NT2/D1 (cell line): ENCODE measurements at regions not wholly inside any gene's neighbourhood (a gene's known extent, or its start where the extent isn't known, plus 50 kb on each side); places are given as distances from the start of the nearest gene placed in this dataset.

Source experiments
- DNase-seq: peaks from one replicate; pipeline ENCODE4 v3.0.0-alpha.2; 2011; ENCODE audit warnings: low read depth, low spot score
- H3K27me3 ChIP-seq: 2 replicates; pipeline ENCODE4 v1.6.0; 2011; ENCODE audit warnings: mild to moderate bottlenecking; ENCODE audit not compliant: insufficient read length, insufficient read depth
- H3K36me3 ChIP-seq: 2 replicates; pipeline ENCODE4 v1.6.1; 2011; ENCODE audit warnings: mild to moderate bottlenecking, low read length, mixed read lengths; ENCODE audit not compliant: insufficient read depth, insufficient read length
- H3K4me1 ChIP-seq: 2 replicates; pipeline ENCODE4 v1.5.1; 2011; ENCODE audit not compliant: insufficient read depth, insufficient read length
- H3K4me3 ChIP-seq: 2 replicates; pipeline ENCODE4 v1.5.1; 2011; ENCODE audit warnings: low read depth; ENCODE audit not compliant: insufficient read length
- H3K9ac ChIP-seq: 2 replicates; pipeline ENCODE4 v1.6.0; 2011; ENCODE audit warnings: low read depth; ENCODE audit not compliant: insufficient read length
- H3K9me3 ChIP-seq: 2 replicates; pipeline ENCODE4 v1.5.1; 2011; ENCODE audit warnings: mild to moderate bottlenecking, low read length; ENCODE audit not compliant: insufficient read depth
- SUZ12 ChIP-seq: IDR thresholded peaks from 2 replicates; pipeline ENCODE4 v1.6.1; 2011; ENCODE audit not compliant: insufficient read length, insufficient read depth; ENCODE audit errors: extremely low read depth
- YY1 ChIP-seq: IDR thresholded peaks from 2 replicates; pipeline ENCODE4 v1.6.1; 2011; ENCODE audit not compliant: insufficient read length, insufficient read depth
- ZNF274 ChIP-seq: IDR thresholded peaks from 2 replicates; pipeline ENCODE4 v1.6.1; 2011; ENCODE audit warnings: mild to moderate bottlenecking, low read depth, low read length

- Histone ChIP-seq H3K9ac (no peak overlapping the region), H3K4me3 (no peak overlapping the region), H3K36me3 (no peaks in the 10 kb centered on the region), H3K9me3 (no peaks in the 10 kb centered on the region), H3K27me3 (no peaks in the 10 kb centered on the region), H3K4me1 (peaks cover 5% of the 10 kb centered on the region)
- no peak for DNase-seq
- TF ChIP-seq ZNF274 = no peak
- no peak for TF ChIP-seq YY1
- no peak for TF ChIP-seq SUZ12
Observed at GRCh38 chr22:48354096-48354495, 1473.6 kb downstream of the BRD1 start.

- H3K9ac ChIP-seq = no peak overlapping the region
- no peak overlapping the region for H3K4me3 ChIP-seq
- DNase-seq = no peak
- no peak for TF ChIP-seq YY1
- no peak for TF ChIP-seq ZNF274
- no peak for TF ChIP-seq SUZ12
- peaks cover 5% of the 10 kb centered on the region for H3K4me1 ChIP-seq
- no peaks in the 10 kb centered on the region for H3K27me3 ChIP-seq
- H3K36me3 ChIP-seq = no peaks in the 10 kb centered on the region
- H3K9me3 ChIP-seq = no peaks in the 10 kb centered on the region
Observed at GRCh38 chr22:48353116-48353947, 1474.3 kb downstream of the BRD1 start.

- DNase-seq = no peak
- Histone ChIP-seq H3K36me3 (no peaks in the 10 kb centered on the region), H3K9me3 (no peaks in the 10 kb centered on the region), H3K9ac (no peak overlapping the region), H3K4me1 (peaks cover 3% of the 10 kb centered on the region), H3K27me3 (no peaks in the 10 kb centered on the region), H3K4me3 (no peak overlapping the region)
- no peak for TF ChIP-seq SUZ12
- TF ChIP-seq ZNF274 = no peak
- no peak for TF ChIP-seq YY1
Observed at GRCh38 chr22:48352086-48352911, 1475.4 kb downstream of the BRD1 start.

GRCh38 chr22:48351376-48352085, 1476.1 kb downstream of the BRD1 start:
- no peak for DNase-seq
- TF ChIP-seq YY1 = no peak
- TF ChIP-seq ZNF274 = no peak
- TF ChIP-seq SUZ12 = no peak
- Histone ChIP-seq H3K27me3 (no peaks in the 10 kb centered on the region), H3K4me3 (no peak overlapping the region), H3K36me3 (no peaks in the 10 kb centered on the region), H3K9ac (no peak overlapping the region), H3K4me1 (peaks cover 3% of the 10 kb centered on the region), H3K9me3 (no peaks in the 10 kb centered on the region)

- Histone ChIP-seq H3K4me3 (no peak overlapping the region), H3K9me3 (no peaks in the 10 kb centered on the region), H3K27me3 (no peaks in the 10 kb centered on the region), H3K4me1 (peaks cover 3% of the 10 kb centered on the region), H3K36me3 (no peaks in the 10 kb centered on the region), H3K9ac (no peak overlapping the region)
- TF ChIP-seq SUZ12 (no peak), ZNF274 (no peak), YY1 (no peak)
- no peak for DNase-seq
Observed at GRCh38 chr22:48350456-48350855, 1477.2 kb downstream of the BRD1 start.

- no peak for TF ChIP-seq SUZ12
- no peak for TF ChIP-seq ZNF274
- no peak for TF ChIP-seq YY1
- H3K36me3 ChIP-seq = no peaks in the 10 kb centered on the region
- H3K4me1 ChIP-seq = peaks cover 3% of the 10 kb centered on the region
- H3K27me3 ChIP-seq = no peaks in the 10 kb centered on the region
- DNase-seq = no peak
- no peak overlapping the region for H3K4me3 ChIP-seq
- no peaks in the 10 kb centered on the region for H3K9me3 ChIP-seq
- no peak overlapping the region for H3K9ac ChIP-seq
Observed at GRCh38 chr22:48348855-48349254, 1478.8 kb downstream of the BRD1 start.

GRCh38 chr22:48347311-48347710, 1480.4 kb downstream of the BRD1 start:
- TF ChIP-seq SUZ12 = no peak
- no peak for TF ChIP-seq YY1
- no peak for TF ChIP-seq ZNF274
- no peak overlapping the region for H3K4me3 ChIP-seq
- no peaks in the 10 kb centered on the region for H3K27me3 ChIP-seq
- no peak for DNase-seq
- H3K4me1 ChIP-seq = no peaks in the 10 kb centered on the region
- no peaks in the 10 kb centered on the region for H3K36me3 ChIP-seq
- H3K9ac ChIP-seq = no peak overlapping the region
- H3K9me3 ChIP-seq = no peaks in the 10 kb centered on the region
